IPS-18a (cell line): ENCODE measurements at regions not wholly inside any gene's neighbourhood (a gene's known extent, or its start where the extent isn't known, plus 50 kb on each side); places are given as distances from the start of the nearest gene placed in this dataset.

Source experiments
- H3K27ac ChIP-seq: one replicate; pipeline ENCODE4 v1.5.1; 2013; ENCODE audit warnings: low read length
- H3K27me3 ChIP-seq: one replicate; pipeline ENCODE4 v1.6.1; 2013; ENCODE audit warnings: mild to moderate bottlenecking, low read length; ENCODE audit not compliant: control insufficient read depth, insufficient read depth
- H3K36me3 ChIP-seq: one replicate; pipeline ENCODE4 v1.6.1; 2013; ENCODE audit warnings: low read depth, low read length; ENCODE audit not compliant: control insufficient read depth
- H3K4me1 ChIP-seq: one replicate; pipeline ENCODE4 v1.6.1; 2013; ENCODE audit warnings: low read depth, low read length; ENCODE audit not compliant: control insufficient read depth
- H3K4me3 ChIP-seq: one replicate; pipeline ENCODE4 v1.5.1; 2013; ENCODE audit warnings: low read length
- H3K9ac ChIP-seq: one replicate; pipeline ENCODE4 v1.6.1; 2013; ENCODE audit warnings: mild to moderate bottlenecking, low read length, moderate library complexity
- H3K9me3 ChIP-seq: one replicate; pipeline ENCODE4 v1.6.1; 2013; ENCODE audit warnings: low read depth, low read length; ENCODE audit not compliant: control insufficient read depth

DNA sequence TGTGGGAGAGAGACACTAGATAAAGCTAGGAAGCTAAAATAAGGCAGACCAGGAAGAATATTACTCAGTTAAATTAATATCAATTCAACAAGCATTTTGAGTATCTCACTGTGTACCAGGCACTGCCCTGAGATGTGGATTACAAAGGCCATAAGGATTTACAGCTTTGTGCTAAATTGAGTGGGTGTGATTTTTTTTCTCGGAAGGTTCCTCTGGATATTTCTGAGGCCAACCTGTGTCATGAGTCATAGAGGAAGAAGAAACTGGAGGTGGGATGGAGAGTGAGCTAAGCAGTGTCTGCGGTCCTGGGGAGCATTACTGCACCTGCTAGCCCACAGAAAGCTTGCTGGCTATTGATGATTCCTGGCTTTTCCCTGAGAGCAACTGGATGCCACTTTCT is 135.2 kb downstream of the RFPL4B start:
- Histone ChIP-seq H3K9ac (no peak overlapping the region), H3K4me3 (no peak overlapping the region), H3K4me1 (no peaks in the 10 kb centered on the region), H3K9me3 (no peaks in the 10 kb centered on the region), H3K36me3 (no peaks in the 10 kb centered on the region), H3K27ac (no peak overlapping the region), H3K27me3 (no peaks in the 10 kb centered on the region)

DNA sequence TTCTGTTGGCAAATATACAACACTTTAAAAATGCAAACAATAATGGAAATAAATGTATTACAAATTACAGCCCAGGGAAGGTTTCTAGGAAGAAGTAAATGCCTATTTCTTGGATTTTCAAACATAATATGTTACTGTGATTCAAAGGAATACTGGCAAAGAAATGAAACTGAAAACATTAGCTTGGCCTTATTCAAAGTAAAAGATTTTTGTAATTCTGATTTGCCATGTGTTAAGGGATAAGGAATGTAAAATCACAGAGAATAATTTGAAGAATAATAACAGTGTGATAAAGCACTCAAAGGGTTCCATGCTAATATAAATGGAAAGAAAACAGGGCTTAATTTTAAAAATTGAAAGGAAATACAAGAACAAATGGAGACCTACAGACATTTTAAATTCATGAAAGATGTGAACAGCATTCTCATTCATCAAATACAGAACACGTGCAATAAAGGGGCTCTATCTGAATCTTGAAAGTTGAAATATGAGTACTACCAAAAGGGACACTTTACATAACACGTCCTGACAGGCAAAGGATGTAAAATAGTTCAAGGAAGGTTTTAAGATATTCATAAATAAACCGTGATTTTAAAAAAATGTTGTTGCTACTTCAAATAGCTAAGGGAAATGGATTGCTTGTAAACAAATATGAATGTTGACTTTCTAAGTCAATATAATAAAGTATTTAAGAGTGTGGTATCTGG is 138.1 kb downstream of the RFPL4B start:
- no peaks in the 10 kb centered on the region for H3K36me3 ChIP-seq
- no peaks in the 10 kb centered on the region for H3K4me1 ChIP-seq
- no peak overlapping the region for H3K9ac ChIP-seq
- H3K4me3 ChIP-seq = no peak overlapping the region
- no peaks in the 10 kb centered on the region for H3K9me3 ChIP-seq
- no peak overlapping the region for H3K27ac ChIP-seq
- H3K27me3 ChIP-seq = no peaks in the 10 kb centered on the region

DNA sequence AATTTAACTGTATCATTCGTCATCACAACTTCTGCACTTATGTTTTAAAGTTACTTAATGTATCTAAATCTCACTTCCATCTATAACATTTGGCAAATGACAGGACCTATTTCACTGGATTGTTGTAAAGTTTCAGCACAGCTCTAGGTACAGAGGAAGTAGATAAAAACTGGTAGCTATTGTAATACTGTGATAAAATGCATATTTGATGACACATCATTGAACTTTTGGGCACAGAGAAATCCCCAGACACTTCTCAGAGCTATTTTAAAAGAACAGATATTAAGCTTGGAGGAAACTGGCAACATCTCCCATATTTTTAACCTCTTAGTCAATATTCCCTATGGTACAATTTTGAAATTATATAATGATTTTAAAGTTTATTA is 138.7 kb downstream of the RFPL4B start:
- Histone ChIP-seq H3K27ac (no peak overlapping the region), H3K36me3 (no peaks in the 10 kb centered on the region), H3K9ac (no peak overlapping the region), H3K4me1 (no peaks in the 10 kb centered on the region), H3K9me3 (no peaks in the 10 kb centered on the region), H3K4me3 (no peak overlapping the region), H3K27me3 (no peaks in the 10 kb centered on the region)

DNA sequence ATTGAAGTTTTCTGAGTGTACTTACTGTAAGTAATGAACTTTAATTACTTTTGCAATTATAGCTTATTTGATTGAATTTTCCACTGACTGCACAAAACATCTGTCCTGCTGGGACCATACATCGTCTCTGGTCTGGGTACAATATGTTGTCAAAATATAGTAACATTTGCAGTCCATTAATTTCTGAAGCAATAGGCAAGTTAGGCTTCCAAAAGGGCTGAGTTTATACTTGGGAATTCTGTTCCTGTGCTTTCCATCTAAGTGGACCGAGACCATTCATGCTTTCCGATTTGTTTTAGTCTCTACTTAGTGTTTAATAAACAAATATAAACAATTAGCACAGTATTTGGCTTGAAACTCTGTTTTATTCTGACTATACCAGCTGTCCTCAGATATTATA is 139.3 kb downstream of the RFPL4B start:
- Histone ChIP-seq H3K27ac (no peak overlapping the region), H3K9ac (no peak overlapping the region), H3K4me1 (no peaks in the 10 kb centered on the region), H3K9me3 (no peaks in the 10 kb centered on the region), H3K27me3 (no peaks in the 10 kb centered on the region), H3K36me3 (no peaks in the 10 kb centered on the region), H3K4me3 (no peak overlapping the region)

DNA sequence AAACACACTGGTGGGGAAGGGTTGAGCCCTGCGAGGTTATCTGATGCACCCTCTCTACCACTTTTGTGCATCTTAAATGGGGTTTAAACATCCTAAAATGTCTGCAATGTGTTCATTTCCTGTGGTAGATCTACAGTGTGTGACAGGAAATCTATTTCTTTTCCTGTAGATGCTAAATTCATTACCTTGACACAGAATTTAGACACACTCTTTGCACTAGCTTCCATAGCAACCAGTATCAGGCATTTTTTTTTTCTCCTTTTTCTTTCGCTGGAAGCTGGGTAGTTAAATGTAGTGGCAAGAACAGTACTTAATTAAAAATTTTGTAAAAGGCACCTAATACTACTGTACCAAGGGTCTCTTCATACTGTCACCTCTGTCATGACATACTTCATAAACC is 141.1 kb downstream of the RFPL4B start:
- Histone ChIP-seq H3K4me3 (no peak overlapping the region), H3K9ac (no peak overlapping the region), H3K9me3 (no peaks in the 10 kb centered on the region), H3K27ac (no peak overlapping the region), H3K27me3 (no peaks in the 10 kb centered on the region), H3K36me3 (no peaks in the 10 kb centered on the region), H3K4me1 (no peaks in the 10 kb centered on the region)

DNA sequence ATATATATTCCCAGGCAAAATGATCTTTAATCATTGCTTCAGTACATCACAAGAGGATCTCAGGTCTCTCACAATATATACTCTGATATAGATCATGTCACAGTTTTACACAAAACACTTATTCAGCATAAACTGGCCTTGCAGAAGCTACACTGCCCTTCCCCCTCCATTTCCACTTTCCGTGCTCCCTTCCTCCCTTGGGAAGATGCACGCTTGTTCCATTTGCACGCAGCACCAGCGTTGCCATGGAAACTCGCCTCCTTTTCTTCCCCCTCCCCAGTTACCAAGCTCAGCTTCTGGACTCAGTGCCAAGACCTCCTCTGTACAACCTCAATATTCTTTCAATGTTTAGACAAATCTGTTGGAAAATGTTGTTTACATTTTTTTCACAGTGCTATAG is 154.6 kb downstream of the RFPL4B start:
- Histone ChIP-seq H3K27ac (no peak overlapping the region), H3K27me3 (no peaks in the 10 kb centered on the region), H3K36me3 (no peaks in the 10 kb centered on the region)

DNA sequence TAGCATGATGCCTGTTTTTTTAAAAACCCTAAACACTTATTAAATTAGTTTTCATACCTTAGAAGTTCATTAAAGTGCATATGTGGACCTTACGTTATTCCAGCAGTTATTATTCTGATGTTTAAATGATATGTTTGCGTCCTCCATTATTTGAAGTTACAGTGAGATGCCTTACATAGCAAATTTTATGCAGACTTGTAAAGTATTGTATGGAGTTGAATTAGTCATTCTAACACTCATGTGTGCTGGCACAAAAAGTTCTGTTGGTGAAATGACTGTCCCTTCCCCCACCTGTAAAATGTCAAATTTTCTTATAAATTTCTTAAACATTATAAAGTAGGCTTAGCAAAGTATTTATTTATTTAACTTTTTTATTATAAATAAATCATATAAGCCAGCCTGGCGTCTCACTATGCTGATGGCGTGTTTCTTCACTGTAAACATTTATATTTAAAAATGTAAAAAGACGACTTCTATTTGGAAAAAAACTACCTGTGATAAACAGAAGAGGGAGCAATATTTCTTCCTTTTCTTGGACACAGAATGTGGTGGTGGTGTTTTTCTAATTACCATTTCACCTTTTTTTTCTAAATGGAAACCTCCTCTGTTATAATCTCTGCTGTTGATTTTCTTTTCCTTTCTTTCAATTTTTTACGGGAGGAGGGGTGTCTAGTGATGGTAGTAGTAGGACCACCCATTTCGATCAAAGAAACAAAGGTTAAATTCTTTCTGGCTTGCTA is 155.4 kb downstream of the RFPL4B start:
- Histone ChIP-seq H3K9ac (no peak overlapping the region), H3K4me3 (no peak overlapping the region), H3K4me1 (peaks cover 20% of the 10 kb centered on the region), H3K36me3 (no peaks in the 10 kb centered on the region), H3K27me3 (no peaks in the 10 kb centered on the region), H3K9me3 (no peaks in the 10 kb centered on the region), H3K27ac (no peak overlapping the region)

More for the DNA sequence above, 154.6 kb downstream of the RFPL4B start:
- Histone ChIP-seq H3K4me3 (no peak overlapping the region), H3K4me1 (peaks cover 20% of the 10 kb centered on the region), H3K9me3 (no peaks in the 10 kb centered on the region), H3K9ac (no peak overlapping the region)

DNA sequence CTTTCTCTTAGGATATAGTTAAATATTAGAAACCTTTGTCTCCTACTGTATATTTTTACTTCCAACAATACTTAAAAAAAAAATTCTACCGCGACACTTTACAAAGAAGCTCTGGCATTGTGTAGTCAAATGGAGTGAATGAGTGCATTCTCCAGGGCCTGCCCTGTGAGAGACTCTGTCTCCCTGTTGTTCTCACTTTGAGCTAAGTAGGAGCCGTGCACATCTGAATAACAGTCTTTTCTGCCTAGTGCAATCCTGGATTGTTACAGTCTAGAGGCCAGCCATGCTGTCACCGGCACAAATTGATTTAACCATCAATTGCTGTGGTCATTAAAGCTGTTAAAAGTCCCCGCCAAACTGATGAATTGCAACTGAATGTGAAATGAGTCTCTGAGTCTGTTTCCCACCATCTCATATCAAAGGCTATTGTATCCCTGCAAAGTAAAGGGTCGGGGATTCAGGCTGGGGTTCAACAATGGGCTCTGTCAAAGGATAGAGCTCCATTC is 156.0 kb downstream of the RFPL4B start:
- H3K4me3 ChIP-seq = no peak overlapping the region
- H3K9me3 ChIP-seq = no peaks in the 10 kb centered on the region
- H3K27me3 ChIP-seq = no peaks in the 10 kb centered on the region
- H3K36me3 ChIP-seq = no peaks in the 10 kb centered on the region
- no peak overlapping the region for H3K9ac ChIP-seq
- H3K27ac ChIP-seq = no peak overlapping the region
- peaks cover 20% of the 10 kb centered on the region for H3K4me1 ChIP-seq

DNA sequence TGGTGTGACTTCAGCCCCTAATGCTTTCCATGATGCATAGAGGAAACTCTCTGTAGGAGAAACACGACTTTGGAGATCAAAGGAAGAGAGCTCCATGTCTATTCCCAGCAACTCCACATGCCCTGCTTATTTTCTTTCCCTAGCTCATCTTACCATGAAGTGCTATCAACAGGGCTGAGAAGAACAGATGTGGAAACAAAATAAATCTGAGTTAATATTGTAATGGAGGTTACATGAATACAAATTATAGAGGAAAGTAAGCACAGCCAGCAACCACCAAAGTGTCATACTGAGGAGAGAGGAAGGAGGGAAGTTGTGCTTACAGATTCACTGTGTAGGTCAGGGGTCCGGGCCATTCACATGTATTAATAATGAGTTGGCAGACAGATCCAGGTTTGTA is 157.5 kb downstream of the RFPL4B start:
- no peak overlapping the region for H3K27ac ChIP-seq

DNA sequence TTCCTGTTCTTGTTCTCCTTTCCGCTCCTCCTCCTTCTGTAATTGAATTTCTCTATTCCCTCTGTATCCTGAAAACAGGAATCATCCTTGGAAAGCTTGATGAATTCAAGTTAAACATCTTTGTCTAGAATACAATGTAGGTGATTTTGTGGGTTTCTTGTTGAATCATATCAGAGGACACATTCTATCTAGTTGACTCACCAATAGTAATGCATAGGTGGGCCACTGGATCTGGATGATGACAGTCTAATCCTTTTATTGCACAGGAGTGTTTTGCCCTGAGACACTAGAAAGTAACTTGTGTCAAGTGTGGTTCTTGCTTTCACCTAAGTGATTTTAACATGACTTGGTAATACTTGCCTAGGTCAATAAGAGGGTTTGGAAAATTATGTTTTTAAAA is 164.3 kb downstream of the RFPL4B start:
- H3K27ac ChIP-seq = no peak overlapping the region
- H3K9ac ChIP-seq = no peak overlapping the region
- H3K4me3 ChIP-seq = no peak overlapping the region
- no peaks in the 10 kb centered on the region for H3K27me3 ChIP-seq
- no peaks in the 10 kb centered on the region for H3K4me1 ChIP-seq
- H3K36me3 ChIP-seq = no peaks in the 10 kb centered on the region
- H3K9me3 ChIP-seq = no peaks in the 10 kb centered on the region

More for the DNA sequence above, 157.5 kb downstream of the RFPL4B start:
- Histone ChIP-seq H3K4me1 (peaks cover 20% of the 10 kb centered on the region), H3K4me3 (no peak overlapping the region), H3K9me3 (no peaks in the 10 kb centered on the region), H3K27me3 (no peaks in the 10 kb centered on the region), H3K9ac (no peak overlapping the region), H3K36me3 (no peaks in the 10 kb centered on the region)

DNA sequence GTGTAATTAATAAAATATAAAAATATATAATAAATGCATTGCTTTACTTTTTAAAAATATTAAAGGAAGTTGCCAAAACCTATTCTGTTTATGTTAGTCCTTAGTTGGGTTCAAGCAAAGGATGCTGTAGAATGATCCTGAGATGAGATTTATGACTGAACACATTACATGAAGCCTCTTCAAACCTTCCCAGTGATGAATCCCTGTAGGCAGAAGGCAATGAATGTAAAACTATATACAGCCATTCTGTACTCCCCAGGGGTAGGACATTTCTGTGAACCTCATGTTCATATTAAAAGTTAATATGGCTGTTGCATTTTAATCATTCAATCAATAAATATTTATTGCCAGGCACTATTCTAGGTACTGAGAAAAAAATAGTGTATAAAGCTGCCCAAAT is 166.0 kb downstream of the RFPL4B start:
- H3K9me3 ChIP-seq = no peaks in the 10 kb centered on the region
- H3K36me3 ChIP-seq = no peaks in the 10 kb centered on the region
- H3K27ac ChIP-seq = no peak overlapping the region
- no peaks in the 10 kb centered on the region for H3K4me1 ChIP-seq
- H3K4me3 ChIP-seq = no peak overlapping the region
- no peak overlapping the region for H3K9ac ChIP-seq
- H3K27me3 ChIP-seq = no peaks in the 10 kb centered on the region

DNA sequence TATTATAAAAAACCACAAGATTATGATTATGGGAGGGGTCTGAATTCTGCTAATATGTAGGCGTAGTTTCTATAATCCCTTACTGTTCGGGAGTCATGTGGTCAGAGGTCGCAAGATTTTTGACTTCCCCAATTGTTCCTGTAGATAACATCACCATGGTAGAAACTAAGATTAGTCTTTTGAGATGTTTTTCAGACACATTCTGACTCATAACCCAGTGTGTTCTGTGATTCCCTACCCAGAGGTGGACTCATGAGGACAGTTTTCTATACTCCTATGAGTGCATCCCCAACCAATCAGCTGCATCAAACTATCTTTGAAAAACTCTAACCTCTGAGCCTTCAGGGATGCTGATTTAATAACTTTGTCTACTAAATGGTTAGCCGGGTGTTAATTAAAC is 175.5 kb downstream of the RFPL4B start:
- H3K27me3 ChIP-seq = no peaks in the 10 kb centered on the region
- H3K4me3 ChIP-seq = no peak overlapping the region
- H3K36me3 ChIP-seq = no peaks in the 10 kb centered on the region
- H3K4me1 ChIP-seq = peaks cover 11% of the 10 kb centered on the region
- no peaks in the 10 kb centered on the region for H3K9me3 ChIP-seq
- H3K27ac ChIP-seq = no peak overlapping the region
- H3K9ac ChIP-seq = no peak overlapping the region
